Gastrocnemius medialis (tissue), 4 donors: ENCODE measurements at regions not wholly inside any gene's neighbourhood (a gene's known extent, or its start where the extent isn't known, plus 50 kb on each side); places are given as distances from the start of the nearest gene placed in this dataset.

Experiments used
- ATAC-seq, 2 donors: fragments of 150-250 bp; one replicate each; pipeline ENCODE4 v1.9.1; 2016
- DNase-seq, 2 donors: peaks; one replicate each; pipeline ENCODE4 v3.0.0-alpha.2; 2019
- H3K27ac ChIP-seq, 4 donors: fragments of 200-600 bp; sonication (generic); 1 replicate in 1 of 4; 2 replicates in 3 of 4; pipeline ENCODE4 v1.5.1; 2016 to 2018; ENCODE audit warnings: mild to moderate bottlenecking in 2 of 4, moderate library complexity in 1 of 4
- H3K27me3 ChIP-seq, 3 donors: fragments of 200-600 bp; sonication (generic) in 2 of 3; 1 replicate in 1 of 3; 2 replicates in 2 of 3; pipeline versions ENCODE4 v1.5.1 to v1.6.0; 2016 to 2019; ENCODE audit warnings: mild to moderate bottlenecking in 1 of 3, moderate library complexity in 1 of 3
- H3K36me3 ChIP-seq, 2 donors: fragments of 200-600 bp; sonication (generic) in 1 of 2; one replicate each; pipeline ENCODE4 v1.5.1; 2017 to 2018
- H3K4me1 ChIP-seq, 2 donors: fragments of 200-600 bp; sonication (generic) in 1 of 2; one replicate each; pipeline ENCODE4 v1.5.1; 2016 to 2017; ENCODE audit warnings: mild to moderate bottlenecking in 2 of 2
- H3K4me3 ChIP-seq, 4 donors: fragments of 200-600 bp; sonication (generic) in 3 of 4; 1 replicate in 1 of 4; 2 replicates in 3 of 4; pipeline ENCODE4 v1.5.1; 2016 to 2019; ENCODE audit warnings: mild to moderate bottlenecking in 2 of 4
- H3K9me3 ChIP-seq, 3 donors: fragments of 200-600 bp; sonication (generic) in 2 of 3; 1 replicate in 1 of 3; 2 replicates in 2 of 3; pipeline ENCODE4 v1.5.1; 2016 to 2019
- CTCF ChIP-seq, 5 experiments: fragments of 450-650 bp in 3 of 5; fragments of 200-600 bp in 2 of 5; sonication (generic) in 2 of 5; IDR thresholded peaks in 4 of 5; conservative IDR thresholded peaks in 1 of 5; 1 replicate in 4 of 5; 2 replicates in 1 of 5; pipeline ENCODE4 v1.5.1; 2016 to 2019; ENCODE audit warnings: antibody characterized with exemption in 5 of 5, mild to moderate bottlenecking in 3 of 5, moderate library complexity in 3 of 5
- POLR2A ChIP-seq, 2 donors: fragments of 450-650 bp; IDR thresholded peaks; one replicate each; pipeline ENCODE4 v1.6.1; 2017; ENCODE audit warnings: antibody characterized with exemption in 2 of 2, mild to moderate bottlenecking in 2 of 2, moderate library complexity in 2 of 2
- in situ Hi-C, 4 donors: fragments of 200-750 bp; cut with MboI; loops; one replicate each; pipeline versions ENCODE4 v1.15.0 to v1.8.0; 2017; ENCODE audit warnings: low sequenced_read_pairs in 4 of 4
- intact Hi-C: fragments of 100-400 bp; cut with DNase I; formaldehyde crosslinking; loops from one replicate; pipeline ENCODE4 v1.15.1; 2023; ENCODE audit warnings: low total_unique reads

- DNase-seq = no peak
- in situ Hi-C loops = loop anchor here in 1 of 4 donors (25.0 kb wide), 1 partner anchor 92 kb away; no protein-coding TSS in a partner anchor
- H3K27me3 ChIP-seq = peaks cover 0 to 3% (median 0%) of the 10 kb centered on the region in 3 donors
These were observed 1323.8 kb downstream of the BRD1 start for GRCh38 chr22:48503876-48504275.

GRCh38 chr22:48503035-48503625 lies 1324.5 kb downstream of the BRD1 start:
- Histone ChIP-seq H3K4me3 (no peak overlapping the region), H3K27me3 (peaks cover 0 to 3% (median 0%) of the 10 kb centered on the region in 3 donors), H3K9me3 (no peaks in the 10 kb centered on the region), H3K4me1 (no peaks in the 10 kb centered on the region), H3K27ac (no peak overlapping the region), H3K36me3 (no peaks in the 10 kb centered on the region)
- intact Hi-C loops (no loop called here), in situ Hi-C loops (loop anchor here in 1 of 4 donors (25.0 kb wide), 1 partner anchor 91 kb away; no protein-coding TSS in a partner anchor)
- DNase-seq (no peak), ATAC-seq (no peak)
- TF ChIP-seq CTCF (IDR thresholded peaks at IDR 0.05 in 4 of 5, conservative IDR thresholded peaks at IDR 0.05 in 1 of 5) (no peak), POLR2A (IDR thresholded peaks at IDR 0.05) (no peak)

More at GRCh38 chr22:48503876-48504275, 1323.8 kb downstream of the BRD1 start:
- Histone ChIP-seq H3K4me3 (no peak overlapping the region), H3K36me3 (no peaks in the 10 kb centered on the region), H3K27ac (no peak overlapping the region), H3K4me1 (no peaks in the 10 kb centered on the region), H3K9me3 (no peaks in the 10 kb centered on the region)
- ATAC-seq = no peak
- no peak for TF ChIP-seq CTCF (IDR thresholded peaks at IDR 0.05 in 4 of 5, conservative IDR thresholded peaks at IDR 0.05 in 1 of 5)
- TF ChIP-seq POLR2A (IDR thresholded peaks at IDR 0.05) = no peak
- intact Hi-C loops = no loop called here

GRCh38 chr22:48501231-48501750 lies 1326.4 kb downstream of the BRD1 start:
- Histone ChIP-seq H3K4me1 (no peaks in the 10 kb centered on the region), H3K4me3 (no peak overlapping the region), H3K9me3 (no peaks in the 10 kb centered on the region), H3K36me3 (no peaks in the 10 kb centered on the region), H3K27ac (no peak overlapping the region), H3K27me3 (peaks cover 0 to 3% (median 0%) of the 10 kb centered on the region in 3 donors)
- no peak for ATAC-seq
- intact Hi-C loops = no loop called here
- in situ Hi-C loops = loop anchor here in 1 of 4 donors (25.0 kb wide), 1 partner anchor 89 kb away; no protein-coding TSS in a partner anchor
- no peak for DNase-seq
- no peak for TF ChIP-seq CTCF (IDR thresholded peaks at IDR 0.05 in 4 of 5, conservative IDR thresholded peaks at IDR 0.05 in 1 of 5)
- TF ChIP-seq POLR2A (IDR thresholded peaks at IDR 0.05) = no peak

- no peak for ATAC-seq
- no peak overlapping the region for H3K4me3 ChIP-seq
- intact Hi-C loops (no loop called here), in situ Hi-C loops (loop anchor here in 1 of 4 donors (25.0 kb wide), 1 partner anchor 88 kb away; no protein-coding TSS in a partner anchor)
- TF ChIP-seq CTCF (IDR thresholded peaks at IDR 0.05 in 4 of 5, conservative IDR thresholded peaks at IDR 0.05 in 1 of 5) (no peak), POLR2A (IDR thresholded peaks at IDR 0.05) (no peak)
- peaks cover 0 to 3% (median 0%) of the 10 kb centered on the region in 3 donors for H3K27me3 ChIP-seq
- DNase-seq = no peak
- H3K9me3 ChIP-seq = no peaks in the 10 kb centered on the region
- H3K4me1 ChIP-seq = no peaks in the 10 kb centered on the region
- no peak overlapping the region for H3K27ac ChIP-seq
- no peaks in the 10 kb centered on the region for H3K36me3 ChIP-seq
These were observed 1327.0 kb downstream of the BRD1 start for GRCh38 chr22:48500471-48501230.
